ENCODE measurements at regions not wholly inside any gene's neighbourhood (a gene's known extent, or its start where the extent isn't known, plus 50 kb on each side); places are given as distances from the start of the nearest gene placed in this dataset.

DNA sequence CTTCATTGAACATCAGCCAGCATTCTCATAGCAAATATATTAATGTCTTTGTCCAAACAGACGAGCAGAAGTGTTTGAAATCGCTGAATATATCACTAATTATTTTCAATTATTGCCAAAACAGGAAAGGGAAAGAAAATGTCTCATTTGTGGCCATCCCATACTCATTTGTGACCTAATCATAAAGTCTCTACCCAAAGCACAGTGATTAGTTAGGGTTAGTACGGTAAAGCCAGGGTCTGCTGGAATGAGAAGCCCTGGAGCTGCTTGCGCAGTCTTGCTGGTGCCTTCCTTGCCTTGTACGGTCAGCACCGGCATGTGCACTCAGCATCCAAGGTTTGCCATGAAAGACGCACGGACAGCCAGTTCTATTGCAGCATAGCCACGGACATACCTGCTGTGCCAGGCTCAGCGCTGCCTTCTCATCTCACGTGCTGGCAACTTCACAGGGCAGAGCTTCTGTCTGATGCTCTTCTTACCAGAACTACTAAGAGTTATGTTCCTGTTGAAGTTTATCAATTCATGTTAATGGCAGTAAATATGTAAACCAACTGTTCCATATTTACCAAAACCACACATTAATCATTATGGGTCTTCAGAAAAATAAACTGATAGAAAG lies 74.7 kb upstream of the POU2AF2 start:
- TF ChIP-seq, protein P1, sequence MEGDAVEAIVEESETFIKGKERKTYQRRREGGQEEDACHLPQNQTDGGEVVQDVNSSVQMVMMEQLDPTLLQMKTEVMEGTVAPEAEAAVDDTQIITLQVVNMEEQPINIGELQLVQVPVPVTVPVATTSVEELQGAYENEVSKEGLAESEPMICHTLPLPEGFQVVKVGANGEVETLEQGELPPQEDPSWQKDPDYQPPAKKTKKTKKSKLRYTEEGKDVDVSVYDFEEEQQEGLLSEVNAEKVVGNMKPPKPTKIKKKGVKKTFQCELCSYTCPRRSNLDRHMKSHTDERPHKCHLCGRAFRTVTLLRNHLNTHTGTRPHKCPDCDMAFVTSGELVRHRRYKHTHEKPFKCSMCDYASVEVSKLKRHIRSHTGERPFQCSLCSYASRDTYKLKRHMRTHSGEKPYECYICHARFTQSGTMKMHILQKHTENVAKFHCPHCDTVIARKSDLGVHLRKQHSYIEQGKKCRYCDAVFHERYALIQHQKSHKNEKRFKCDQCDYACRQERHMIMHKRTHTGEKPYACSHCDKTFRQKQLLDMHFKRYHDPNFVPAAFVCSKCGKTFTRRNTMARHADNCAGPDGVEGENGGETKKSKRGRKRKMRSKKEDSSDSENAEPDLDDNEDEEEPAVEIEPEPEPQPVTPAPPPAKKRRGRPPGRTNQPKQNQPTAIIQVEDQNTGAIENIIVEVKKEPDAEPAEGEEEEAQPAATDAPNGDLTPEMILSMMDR (IDR thresholded peaks at IDR 0.05): no peak
- TF ChIP-seq POLR2A (IDR thresholded peaks at IDR 0.05): no peak
